HG03103 (cell line): ENCODE measurements at regions not wholly inside any gene's neighbourhood (a gene's known extent, or its start where the extent isn't known, plus 50 kb on each side); places are given as distances from the start of the nearest gene placed in this dataset.
"Not testable (repeated sequence)": the region's sequence is repeated elsewhere in the genome, so short reads cannot be mapped to it uniquely, and the experiment has no call there.

Experiments
- ATAC-seq: cut with Tn5 transposase; IDR thresholded peaks from one replicate; pipeline ENCODE4 v1.9.1; 2021; ENCODE audit warnings: low read depth; ENCODE audit not compliant: unreplicated experiment

DNA sequence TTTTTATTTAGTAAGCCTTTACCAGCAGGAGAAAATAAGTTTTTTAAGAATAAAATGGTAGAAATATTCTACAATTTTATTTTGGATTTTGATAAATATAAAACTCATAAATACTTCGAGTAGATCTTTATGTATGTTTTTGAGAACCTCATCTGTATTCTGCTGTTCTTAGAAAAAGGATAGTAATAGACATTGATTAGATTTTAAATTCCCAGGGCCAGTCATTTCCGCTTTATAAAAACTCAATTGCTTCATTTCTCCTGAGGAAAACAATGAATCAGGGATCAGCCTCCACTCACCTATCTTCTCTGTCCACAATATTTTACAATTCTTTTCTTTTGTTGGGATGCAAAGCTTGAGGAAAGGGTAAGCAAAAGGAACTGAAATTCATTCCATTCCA, 1983.5 kb upstream of the C9orf72 start:
- ATAC-seq: no peak

DNA sequence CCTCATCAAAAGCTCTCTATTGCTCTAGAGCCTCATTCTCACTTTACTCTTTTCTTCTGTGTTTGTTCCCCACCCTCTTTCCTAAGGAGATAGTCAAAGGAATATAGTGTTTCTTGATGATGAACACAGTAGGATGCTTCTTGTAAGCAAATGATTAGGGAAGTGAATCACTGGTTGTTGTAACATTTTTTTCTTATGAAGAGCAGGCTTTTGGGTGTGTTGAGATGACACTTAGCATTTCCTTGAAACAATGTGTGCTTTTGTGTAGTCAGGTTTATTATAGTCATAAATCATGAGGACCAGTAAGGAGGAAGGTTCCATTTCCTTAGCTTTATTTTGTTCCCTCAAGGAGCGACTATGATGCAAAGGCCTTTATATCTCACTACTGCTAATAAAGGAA, 1991.3 kb upstream of the C9orf72 start:
- no peak for ATAC-seq

- ATAC-seq: no peak
Measured at GRCh38 chr9:29575219-29575618, 2001.9 kb upstream of the C9orf72 start.

DNA sequence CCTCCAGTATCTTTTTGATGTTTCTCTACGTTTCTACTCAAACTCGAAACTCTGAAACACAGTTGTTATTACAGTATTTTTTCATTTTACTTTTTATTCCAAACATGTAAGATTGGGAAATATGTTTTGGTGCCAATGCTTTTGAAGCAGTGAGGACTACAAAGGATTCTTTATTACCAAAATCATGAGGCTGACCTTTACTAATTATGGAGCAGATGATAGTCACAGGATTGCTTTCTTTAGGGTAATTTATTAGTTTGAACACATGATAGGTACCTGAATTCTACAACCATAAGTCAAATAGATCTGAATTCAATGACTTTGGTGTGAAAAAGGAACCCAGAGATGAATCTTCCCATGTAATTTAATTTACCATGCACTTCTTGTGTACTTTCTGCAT, 2015.1 kb upstream of the C9orf72 start:
- no peak for ATAC-seq

DNA sequence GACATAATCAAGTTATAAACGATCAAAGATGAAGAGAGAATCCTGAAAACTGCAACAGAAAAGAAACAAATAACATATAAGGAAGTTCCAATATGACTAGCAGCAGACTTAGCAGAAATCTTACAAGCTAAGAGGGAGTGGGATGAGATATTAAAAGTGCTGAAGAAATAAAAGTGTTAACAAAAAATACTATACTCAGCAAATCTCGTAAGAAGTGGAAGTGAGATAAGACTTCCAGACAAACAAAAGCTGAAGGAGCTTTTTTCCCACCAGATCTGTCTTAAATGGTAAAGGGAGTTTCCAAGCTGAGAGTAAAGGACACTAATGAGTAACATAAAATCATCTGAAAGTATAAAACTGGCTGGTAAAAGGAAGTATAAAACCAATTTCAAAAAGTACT, 2036.0 kb upstream of the C9orf72 start:
- ATAC-seq: no peak

DNA sequence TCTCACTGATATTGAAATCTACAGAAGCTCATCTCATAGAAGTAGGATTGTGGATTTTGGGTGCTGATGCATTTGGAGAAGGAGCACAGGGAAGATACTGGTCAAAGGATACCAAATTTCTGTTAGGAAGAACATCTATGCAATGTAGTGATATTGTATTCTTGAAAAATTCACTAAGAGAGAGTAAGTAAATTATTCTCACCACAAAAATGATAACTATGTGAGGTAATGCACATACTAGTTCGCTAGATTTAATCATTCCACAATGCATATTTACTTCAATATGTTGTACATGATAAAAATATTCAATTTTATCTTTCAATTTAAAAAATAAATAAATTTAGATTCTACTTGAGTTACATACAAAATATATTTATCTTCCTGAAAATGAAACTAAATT, 2040.5 kb upstream of the C9orf72 start:
- ATAC-seq: no peak

DNA sequence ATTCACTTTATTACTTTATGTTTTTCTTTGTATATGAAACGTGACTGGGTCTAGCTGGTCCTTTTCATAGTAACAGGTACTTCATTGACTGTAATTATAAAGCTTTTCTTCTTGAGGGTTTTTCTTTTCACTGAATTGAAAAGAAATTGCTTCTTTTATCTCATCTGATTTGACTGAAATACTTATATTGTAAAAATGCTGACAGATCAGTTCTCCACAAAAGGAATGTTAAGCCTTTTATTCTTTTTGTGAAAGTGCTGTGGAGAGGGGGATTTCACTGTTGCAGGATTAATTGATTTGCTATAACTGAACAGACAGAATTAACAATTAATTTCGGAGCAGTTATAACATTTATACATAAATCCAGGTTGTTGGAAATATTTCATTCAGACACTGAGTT, 2043.6 kb upstream of the C9orf72 start:
- ATAC-seq: no peak

DNA sequence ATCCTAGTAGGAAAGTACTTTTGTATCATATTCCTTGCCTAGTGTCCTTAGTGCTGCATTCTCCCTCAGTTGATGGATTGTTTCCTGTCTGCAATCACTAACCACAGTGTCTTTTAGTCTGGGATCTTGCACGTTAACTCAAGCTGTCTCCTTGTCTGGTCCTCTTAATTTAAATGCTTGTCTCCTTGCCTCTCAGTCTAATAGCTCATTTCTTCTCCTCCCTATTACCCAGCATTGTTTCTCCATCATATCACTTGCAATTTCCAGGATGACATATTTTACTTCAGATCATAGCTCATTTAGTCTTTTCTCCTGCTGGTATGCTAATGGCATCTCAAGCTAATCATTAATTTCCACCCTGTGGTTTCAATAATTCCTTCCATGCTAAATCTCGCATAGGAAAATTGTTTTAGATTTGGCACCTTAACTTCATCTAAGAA, 2052.0 kb upstream of the C9orf72 start:
- no peak for ATAC-seq

DNA sequence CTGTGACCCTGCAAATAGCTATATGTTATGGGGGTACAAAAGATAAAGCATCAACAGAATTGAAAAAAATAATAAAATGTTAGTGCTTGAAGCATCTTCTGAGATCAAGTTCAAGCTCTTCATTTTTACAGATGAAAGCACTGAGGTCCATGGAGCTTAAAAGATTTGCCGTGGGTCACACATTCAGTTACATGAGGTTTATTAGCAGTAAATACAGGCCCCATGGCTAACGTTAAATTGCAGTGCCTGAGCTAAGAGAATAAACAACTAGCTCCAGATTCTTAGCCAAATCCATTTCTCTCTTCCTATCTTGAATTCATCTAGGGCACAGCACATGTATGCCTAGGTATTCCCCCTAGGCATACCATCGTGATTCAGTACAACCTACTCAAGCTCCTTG, 2052.7 kb upstream of the C9orf72 start:
- no peak for ATAC-seq

DNA sequence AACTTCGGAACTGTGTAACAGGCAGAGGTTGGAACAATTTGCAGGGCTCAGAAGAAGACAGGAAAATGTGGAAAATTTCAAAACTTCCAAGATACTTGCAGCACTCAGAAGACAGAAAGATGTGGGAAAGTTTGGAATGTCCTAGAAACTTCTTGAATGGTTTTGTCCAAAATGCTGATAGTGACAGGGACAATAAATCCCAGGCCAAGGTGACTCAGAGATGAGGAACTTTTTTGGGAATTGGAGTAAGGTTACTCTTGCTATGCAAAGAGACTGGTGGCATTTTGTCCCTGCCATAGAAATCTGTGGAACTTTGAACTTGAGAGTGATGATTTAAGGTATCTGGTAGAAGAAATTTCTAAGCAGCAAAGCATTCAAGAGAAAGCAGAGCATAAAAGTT, 2055.6 kb upstream of the C9orf72 start:
- ATAC-seq: not testable (repeated sequence)

DNA sequence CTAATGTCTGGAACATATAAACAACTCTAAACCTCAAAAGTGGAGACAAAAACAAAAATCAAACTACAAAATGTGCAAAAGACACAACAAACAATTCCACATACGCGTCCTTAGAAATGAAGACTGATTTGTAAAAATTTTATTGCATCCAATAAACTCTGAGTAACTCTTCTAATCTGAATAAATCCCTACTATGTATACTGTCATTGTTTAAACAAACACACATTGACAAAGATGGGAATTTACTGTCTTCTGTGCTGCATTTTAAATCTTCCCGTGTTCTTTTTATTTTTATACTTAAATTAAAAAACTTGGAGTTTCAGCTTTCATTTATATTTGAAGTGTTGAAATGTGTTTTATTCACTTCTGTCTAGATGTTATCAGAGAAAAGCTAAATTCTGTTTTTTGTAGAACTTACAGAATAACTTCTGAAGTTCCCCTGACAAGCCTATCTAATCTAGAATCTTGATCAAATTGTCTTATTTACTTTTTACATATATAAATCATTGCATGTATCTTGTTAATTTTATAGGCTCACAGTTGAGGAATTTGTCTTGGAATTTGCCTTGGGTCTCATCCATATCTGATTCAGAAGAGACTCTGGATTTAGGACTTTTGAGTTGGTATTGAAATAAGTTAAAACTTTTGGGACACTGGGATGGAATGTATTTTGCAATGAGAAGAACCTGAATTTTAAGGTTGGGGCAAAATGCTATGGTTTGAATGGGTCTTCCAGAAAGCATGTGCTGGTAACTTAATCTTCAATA, 2064.4 kb upstream of the C9orf72 start:
- no peak for ATAC-seq

DNA sequence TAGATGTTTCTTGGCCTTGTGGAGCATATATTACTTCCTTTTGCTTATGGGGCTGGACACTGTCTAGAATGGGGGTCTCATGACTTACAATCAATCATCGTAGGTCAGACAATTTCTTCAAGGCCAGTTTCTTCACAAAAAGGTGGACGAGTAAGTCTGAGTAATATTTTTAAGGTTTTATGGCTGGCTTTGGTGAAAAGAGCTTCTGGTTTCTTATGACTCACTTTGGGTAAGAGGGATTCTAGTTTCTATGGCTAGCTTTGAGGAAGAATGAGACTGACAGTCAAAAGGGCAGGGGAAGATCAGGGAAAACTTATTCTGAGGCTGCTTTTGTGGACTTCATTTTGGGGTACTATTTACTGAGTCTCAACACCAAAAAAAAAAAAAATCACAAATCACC, 2067.2 kb upstream of the C9orf72 start:
- no peak for ATAC-seq

DNA sequence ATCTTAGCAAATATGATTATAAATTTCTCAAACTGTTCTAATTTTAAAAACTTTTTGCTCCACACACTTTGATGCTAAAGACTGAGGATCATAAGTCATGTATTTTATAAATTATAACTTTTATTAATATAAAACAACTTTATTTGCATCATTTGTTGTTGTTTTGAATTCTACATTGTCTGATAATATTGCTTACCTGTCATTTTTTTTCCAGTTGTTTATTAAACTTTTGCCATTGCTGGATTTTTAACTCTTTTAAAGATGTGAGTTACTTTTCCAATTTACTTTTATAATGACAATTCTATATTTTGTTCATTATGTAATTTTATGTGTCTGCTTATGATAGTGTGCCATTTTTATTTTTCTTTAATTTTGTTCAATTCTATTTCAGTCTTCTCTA, 2071.2 kb upstream of the C9orf72 start:
- ATAC-seq: no peak

DNA sequence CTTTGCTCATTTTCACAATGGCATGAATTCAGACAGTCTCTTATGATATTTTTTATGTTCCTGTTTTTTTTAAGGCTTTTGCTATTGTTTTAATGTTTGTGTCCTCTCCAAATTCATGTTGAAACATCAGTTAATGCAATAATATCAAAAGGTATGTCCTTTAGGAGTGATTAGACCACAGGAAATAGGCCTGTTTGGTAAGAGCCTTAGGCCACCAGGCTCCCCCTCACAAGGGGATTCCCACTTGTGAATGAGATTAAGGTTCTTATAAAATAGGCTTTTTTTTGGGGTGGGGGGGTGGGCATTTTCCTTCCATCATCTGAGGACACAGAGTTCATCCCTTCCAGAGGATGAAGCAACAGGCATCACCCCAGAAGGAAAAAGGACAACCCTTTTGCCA, 2074.2 kb upstream of the C9orf72 start:
- no peak for ATAC-seq

DNA sequence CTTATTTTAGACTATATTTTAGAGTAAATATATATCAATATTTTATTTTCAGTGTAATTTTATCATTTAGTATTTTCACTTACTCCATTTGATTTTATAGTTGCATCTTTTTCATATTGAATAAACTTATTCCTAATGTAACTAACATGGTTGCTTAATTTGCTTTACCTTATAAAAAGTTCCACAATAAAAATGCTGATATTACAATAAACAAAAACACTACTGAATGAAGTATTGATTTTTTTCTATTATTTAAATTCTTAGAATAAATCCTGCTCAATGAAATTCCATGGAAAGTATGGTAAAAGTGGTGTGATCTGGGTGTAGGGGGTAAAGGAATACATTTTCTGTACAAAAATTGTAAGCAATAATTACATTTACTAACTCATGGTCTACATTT, 2074.9 kb upstream of the C9orf72 start:
- no peak for ATAC-seq

GRCh38 chr9:29648601-29649000, 2075.3 kb upstream of the C9orf72 start:
- no peak for ATAC-seq

DNA sequence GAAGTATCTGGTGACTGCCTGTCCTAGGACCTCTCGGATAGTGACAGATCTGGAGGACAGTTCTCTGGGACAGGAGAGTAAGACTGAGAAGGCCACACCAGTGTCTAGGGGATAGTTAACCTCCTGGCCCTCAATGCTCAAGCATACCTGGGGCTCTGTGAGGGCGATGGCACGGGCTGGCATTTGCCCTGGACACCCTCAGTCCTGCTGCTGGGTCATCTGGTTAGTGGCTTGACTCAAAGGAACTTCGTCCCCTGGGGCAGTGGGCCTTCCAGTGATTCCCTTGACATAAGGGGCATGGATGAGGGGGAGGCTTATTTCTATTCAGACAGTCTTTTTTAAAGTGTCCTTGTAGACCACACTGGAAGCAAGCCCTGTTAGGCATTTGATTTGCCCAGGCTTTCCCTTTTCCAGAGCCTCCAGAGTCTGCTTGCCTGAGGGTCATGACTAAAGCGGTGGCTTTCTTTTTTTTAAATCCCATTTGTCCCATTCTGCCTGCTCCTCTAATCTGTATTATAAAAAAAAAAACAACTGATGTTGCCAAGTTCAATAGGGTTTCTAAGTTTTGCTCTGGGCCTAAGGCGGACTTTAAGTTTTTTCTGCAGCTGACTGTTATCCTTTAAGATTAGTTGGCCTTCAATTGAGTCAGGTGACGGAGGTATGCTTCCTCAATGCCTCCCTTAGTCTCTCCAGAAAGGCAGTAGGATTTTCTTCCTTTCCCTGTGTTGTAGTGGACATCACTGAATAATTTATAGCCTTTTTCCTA, 2083.5 kb upstream of the C9orf72 start:
- no peak for ATAC-seq

DNA sequence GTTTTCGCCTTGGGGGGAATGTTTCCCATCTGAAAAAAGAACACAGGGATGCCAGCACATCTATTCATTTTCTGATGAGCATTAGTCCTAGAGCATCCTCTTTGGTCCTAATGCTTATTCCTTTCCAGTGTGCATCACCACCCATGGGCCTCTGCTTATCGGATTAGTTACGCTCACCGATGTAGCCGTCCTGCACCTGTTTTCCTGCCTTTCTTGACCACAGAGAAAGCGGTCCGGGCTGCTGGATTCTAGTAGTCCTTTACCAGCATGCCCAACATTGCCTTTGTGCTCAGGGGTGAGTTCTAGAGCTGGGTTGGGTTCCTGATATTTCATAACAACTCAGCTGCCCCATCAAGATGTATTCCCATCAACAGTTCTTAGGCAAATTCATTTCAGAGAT, 2084.5 kb upstream of the C9orf72 start:
- no peak for ATAC-seq

GRCh38 chr9:29659014-29659413, 2085.7 kb upstream of the C9orf72 start:
- ATAC-seq: no peak

GRCh38 chr9:29659736-29660135, 2086.5 kb upstream of the C9orf72 start:
- no peak for ATAC-seq

- no peak for ATAC-seq
Measured at GRCh38 chr9:29668732-29669131, 2095.5 kb upstream of the C9orf72 start.

DNA sequence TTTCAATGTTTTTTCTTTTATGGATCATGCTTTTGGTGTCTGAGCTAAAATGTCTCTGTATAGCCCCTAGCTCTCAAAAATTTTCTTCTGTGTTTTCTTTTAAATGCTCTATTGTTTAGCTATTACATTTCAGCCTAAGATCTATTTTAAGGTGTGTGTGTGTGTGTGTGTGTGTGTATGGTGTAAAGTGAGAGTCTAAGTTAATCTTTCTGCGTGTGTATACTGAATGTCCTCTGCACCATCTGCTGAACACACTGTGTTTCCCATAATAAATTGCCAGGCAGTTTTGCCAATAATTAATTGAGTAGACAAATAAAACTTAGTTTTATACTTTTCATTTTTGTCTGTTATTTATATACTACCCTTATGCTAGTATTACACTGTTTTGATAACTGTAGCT, 2096.3 kb upstream of the C9orf72 start:
- ATAC-seq: no peak
